Transverse colon (tissue), 4 donors: ENCODE measurements at regions not wholly inside any gene's neighbourhood (a gene's known extent, or its start where the extent isn't known, plus 50 kb on each side); places are given as distances from the start of the nearest gene placed in this dataset.
"Not testable (repeated sequence)": the region's sequence is repeated elsewhere in the genome, so short reads cannot be mapped to it uniquely, and the experiment has no call there.

Source experiments
- DNase-seq: peaks from one replicate; pipeline ENCODE4 v3.0.0-alpha.2; 2019
- H3K27ac ChIP-seq, 4 donors: fragments of 200-600 bp; sonication (generic); 2 replicates each; pipeline ENCODE4 v1.5.1; 2016 to 2018; ENCODE audit warnings: inconsistent platforms in 4 of 4
- H3K27me3 ChIP-seq: fragments of 200-600 bp; sonication (generic); 2 replicates; pipeline ENCODE4 v1.5.1; 2017; ENCODE audit warnings: inconsistent platforms
- H3K36me3 ChIP-seq, 4 donors: fragments of 200-600 bp; sonication (generic); 2 replicates each; pipeline ENCODE4 v1.5.1; 2017 to 2019; ENCODE audit warnings: inconsistent platforms in 4 of 4
- H3K4me1 ChIP-seq, 4 donors: fragments of 200-600 bp; sonication (generic); 2 replicates each; pipeline ENCODE4 v1.5.1; 2017 to 2020; ENCODE audit warnings: inconsistent platforms in 4 of 4
- H3K4me3 ChIP-seq, 4 donors: fragments of 200-600 bp; sonication (generic); 1 replicate in 1 of 4; 2 replicates in 3 of 4; pipeline versions ENCODE4 v1.5.1 to v1.6.1; 2017 to 2019; ENCODE audit warnings: inconsistent platforms in 4 of 4
- H3K9me3 ChIP-seq, 2 donors: fragments of 200-600 bp; sonication (generic); 2 replicates each; pipeline ENCODE4 v1.5.1; 2017 to 2019; ENCODE audit warnings: inconsistent platforms in 2 of 2
- EP300 ChIP-seq: sonication (generic); formaldehyde crosslinking; IDR thresholded peaks from one replicate; pipeline ENCODE4 v1.6.1; 2017; ENCODE audit warnings: antibody characterized with exemption, low read depth
- POLR2A ChIP-seq: fragments of 450-650 bp; IDR thresholded peaks from one replicate; pipeline ENCODE4 v1.6.1; 2016; ENCODE audit warnings: antibody characterized with exemption, mild to moderate bottlenecking, moderate library complexity
- POLR2AphosphoS5 ChIP-seq, 3 donors: sonication (generic); formaldehyde crosslinking; IDR thresholded peaks; one replicate each; pipeline ENCODE4 v1.6.1; 2016; ENCODE audit warnings: antibody characterized with exemption in 3 of 3
- WGBS, 2 donors: methylation state at CpG; one replicate each; pipeline ENCODE4 v1.1.5; 2018; ENCODE audit warnings: low coverage in 1 of 2; 5-methylcytosine and 5-hydroxymethylcytosine counted together
- in situ Hi-C, 4 donors: fragments of 200-750 bp; cut with MboI; loops; one replicate each; pipeline versions ENCODE4 v1.15.0 to v1.15.1; 2017; ENCODE audit warnings: low sequenced_read_pairs in 3 of 4, low pct_ligation_motif_present in 1 of 4, low pct_unique_long_range_greater_than_20kb in 1 of 4
- intact Hi-C: fragments of 100-400 bp; cut with DNase I; formaldehyde crosslinking; loops from one replicate; pipeline ENCODE4 v1.15.1; 2023; ENCODE audit warnings: low total_unique reads
- TF ChIP-seq, protein P1 (sequence below), 5 experiments: fragments of 200-600 bp in 3 of 5; fragments of 450-650 bp in 2 of 5; sonication (generic) in 3 of 5; IDR thresholded peaks; 1 replicate in 2 of 5; 2 replicates in 3 of 5; pipeline ENCODE4 v1.5.1; 2016 to 2017; ENCODE audit warnings: antibody characterized with exemption in 5 of 5, inconsistent platforms in 3 of 5, mild to moderate bottlenecking in 2 of 5, moderate library complexity in 1 of 5

DNA sequence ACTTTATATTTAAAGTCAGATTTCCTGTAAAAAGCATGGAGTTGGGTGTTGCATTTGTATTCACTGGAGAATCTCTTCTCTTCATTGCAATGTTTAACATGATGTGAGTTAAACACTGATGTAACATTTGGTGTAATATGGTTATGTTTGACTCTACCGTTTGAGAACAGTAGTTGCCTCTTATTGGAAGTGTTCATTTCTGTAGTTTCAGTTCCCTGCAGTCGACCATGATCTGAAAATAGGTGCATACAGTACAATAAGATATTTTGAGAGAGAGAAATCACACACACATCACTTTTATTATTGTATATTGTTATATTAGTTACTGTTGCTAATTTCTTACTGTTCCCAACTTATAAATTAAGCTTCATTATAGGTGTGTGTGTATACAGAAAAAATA is 105.2 kb upstream of the SPACA7 start:
- Histone ChIP-seq H3K27ac (no peak overlapping the region), H3K4me3 (no peak overlapping the region), H3K9me3 (no peaks in the 10 kb centered on the region), H3K27me3 (peaks cover 18% of the 10 kb centered on the region), H3K4me1 (no peaks in the 10 kb centered on the region), H3K36me3 (no peaks in the 10 kb centered on the region)
- in situ Hi-C loops (loop anchor here in 3 of 4 donors (10.0 kb wide), 1 partner anchor 54 kb away; no protein-coding TSS in a partner anchor), intact Hi-C loops (no loop called here)
- no peak for DNase-seq
- WGBS, 2 donors, result 49 to 61% methylated on average over 2 of the region's 2 CpGs
- TF ChIP-seq EP300 (no peak), POLR2AphosphoS5 (IDR thresholded peaks at IDR 0.05) (no peak), POLR2A (no peak)
- TF ChIP-seq, protein P1, sequence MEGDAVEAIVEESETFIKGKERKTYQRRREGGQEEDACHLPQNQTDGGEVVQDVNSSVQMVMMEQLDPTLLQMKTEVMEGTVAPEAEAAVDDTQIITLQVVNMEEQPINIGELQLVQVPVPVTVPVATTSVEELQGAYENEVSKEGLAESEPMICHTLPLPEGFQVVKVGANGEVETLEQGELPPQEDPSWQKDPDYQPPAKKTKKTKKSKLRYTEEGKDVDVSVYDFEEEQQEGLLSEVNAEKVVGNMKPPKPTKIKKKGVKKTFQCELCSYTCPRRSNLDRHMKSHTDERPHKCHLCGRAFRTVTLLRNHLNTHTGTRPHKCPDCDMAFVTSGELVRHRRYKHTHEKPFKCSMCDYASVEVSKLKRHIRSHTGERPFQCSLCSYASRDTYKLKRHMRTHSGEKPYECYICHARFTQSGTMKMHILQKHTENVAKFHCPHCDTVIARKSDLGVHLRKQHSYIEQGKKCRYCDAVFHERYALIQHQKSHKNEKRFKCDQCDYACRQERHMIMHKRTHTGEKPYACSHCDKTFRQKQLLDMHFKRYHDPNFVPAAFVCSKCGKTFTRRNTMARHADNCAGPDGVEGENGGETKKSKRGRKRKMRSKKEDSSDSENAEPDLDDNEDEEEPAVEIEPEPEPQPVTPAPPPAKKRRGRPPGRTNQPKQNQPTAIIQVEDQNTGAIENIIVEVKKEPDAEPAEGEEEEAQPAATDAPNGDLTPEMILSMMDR (IDR thresholded peaks at IDR 0.05), result no peak

DNA sequence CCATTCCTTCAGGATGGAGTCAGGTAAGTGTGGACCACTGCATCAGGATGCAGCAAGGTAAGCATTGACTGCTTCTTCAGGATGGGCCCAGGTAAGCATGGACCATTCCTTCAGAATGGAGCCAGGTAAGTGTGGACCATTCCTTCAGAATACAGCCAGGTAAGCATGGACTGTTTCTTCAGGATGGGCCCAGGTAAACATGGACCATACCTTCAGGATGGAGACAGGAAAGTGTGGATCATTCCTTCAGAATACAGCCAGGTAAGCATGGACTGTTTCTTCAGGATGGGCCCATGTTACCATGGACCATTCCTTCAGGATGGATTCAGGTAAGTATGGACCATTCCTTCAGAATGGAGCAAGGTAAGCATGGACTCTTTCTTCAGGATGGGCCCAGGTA is 89.4 kb upstream of the SPACA7 start:
- in situ Hi-C loops, H3K36me3 ChIP-seq, H3K27ac ChIP-seq, DNase-seq, H3K9me3 ChIP-seq, H3K4me1 ChIP-seq, H3K4me3 ChIP-seq, H3K27me3 ChIP-seq, intact Hi-C loops: not testable (repeated sequence)

DNA sequence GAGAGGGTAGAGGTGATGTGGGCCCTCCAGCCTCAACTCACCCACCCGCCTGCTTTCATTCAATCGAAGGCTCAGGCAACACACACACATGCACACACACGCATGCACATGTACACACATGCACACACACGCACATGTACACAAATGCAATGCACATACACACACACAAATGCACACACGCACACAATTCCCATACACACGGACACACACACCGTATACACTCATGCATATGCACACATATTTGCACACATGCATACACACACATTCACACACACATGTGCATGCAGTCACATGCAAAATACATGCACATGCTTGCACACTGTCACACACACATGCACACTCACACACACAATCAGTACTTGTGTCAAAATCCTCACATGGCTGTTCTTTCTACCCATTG is 55.9 kb upstream of the SPACA7 start:
- DNase-seq, result no peak
- Histone ChIP-seq H3K4me3 (no peak overlapping the region), H3K9me3 (no peaks in the 10 kb centered on the region), H3K36me3 (no peaks in the 10 kb centered on the region), H3K27me3 (no peaks in the 10 kb centered on the region), H3K4me1 (no peaks in the 10 kb centered on the region), H3K27ac (no peak overlapping the region)
- TF ChIP-seq, protein P1 (IDR thresholded peaks at IDR 0.05), result no peak
- TF ChIP-seq EP300, result no peak
- intact Hi-C loops, result no loop called here
- in situ Hi-C loops, result loop anchor here in 3 of 4 donors (10.0 kb wide), 1 partner anchor 46 kb away; no protein-coding TSS in a partner anchor
- WGBS, 2 donors, result 77 to 89% methylated on average over 3 to 7 of the region's 7 CpGs

DNA sequence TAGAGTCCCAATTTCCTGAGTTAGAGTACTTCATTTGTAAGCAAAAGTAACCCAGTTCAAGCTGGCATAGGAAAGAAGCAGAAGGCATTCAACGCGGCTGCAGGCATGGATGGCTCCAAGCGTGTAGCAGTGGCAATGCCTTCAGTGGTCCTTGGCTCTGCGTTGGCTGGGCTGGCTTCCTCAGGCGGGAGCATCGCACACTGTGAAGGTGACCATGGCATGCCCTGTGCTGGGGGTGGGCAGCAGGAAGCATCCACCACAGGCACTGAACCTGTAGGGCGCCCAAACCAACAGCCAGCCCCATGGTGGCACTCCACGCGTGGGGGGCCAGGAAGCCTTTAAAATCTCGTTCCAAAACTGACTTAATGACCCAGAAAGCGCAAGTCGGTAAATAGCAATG is 53.6 kb upstream of the SPACA7 start:
- H3K9me3 ChIP-seq, result no peaks in the 10 kb centered on the region
- TF ChIP-seq POLR2A (no peak), EP300 (no peak), POLR2AphosphoS5 (IDR thresholded peaks at IDR 0.05) (no peak)
- intact Hi-C loops (no loop called here), in situ Hi-C loops (loop anchor here in 3 of 4 donors (10.0 kb wide), 1 partner anchor 48 kb away; no protein-coding TSS in a partner anchor)
- 88 to 90% methylated on average over 6 to 12 of the region's 12 CpGs for WGBS, 2 donors
- H3K4me3 ChIP-seq, result no peak overlapping the region
- DNase-seq, result no peak
- no peak overlapping the region for H3K27ac ChIP-seq
- no peaks in the 10 kb centered on the region for H3K4me1 ChIP-seq
- no peaks in the 10 kb centered on the region for H3K36me3 ChIP-seq
- H3K27me3 ChIP-seq, result no peaks in the 10 kb centered on the region

DNA sequence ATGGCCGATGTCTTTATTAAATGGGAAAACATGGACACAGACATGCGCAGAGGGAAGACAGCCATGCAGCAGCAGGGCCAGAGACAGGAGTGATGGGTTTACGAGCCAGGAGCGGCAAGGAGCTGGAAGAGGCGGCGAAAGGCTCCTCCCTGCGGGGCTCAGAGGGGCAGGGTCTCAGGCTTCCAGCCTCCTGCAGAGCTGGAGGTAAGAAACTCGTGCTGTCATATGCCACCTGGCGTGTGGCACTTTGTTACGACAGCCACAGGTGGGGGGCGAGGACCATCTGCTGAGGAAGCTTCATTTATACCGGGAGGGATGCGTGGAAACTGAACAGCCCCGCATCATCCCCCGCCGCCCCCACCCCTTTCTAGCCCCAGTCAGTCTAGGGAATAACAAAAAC is 52.0 kb upstream of the SPACA7 start:
- WGBS, 2 donors, result 62 to 69% methylated on average over 3 to 16 of the region's 16 CpGs
- intact Hi-C loops (no loop called here), in situ Hi-C loops (loop anchor here in 3 of 4 donors (10.0 kb wide), 1 partner anchor 49 kb away; no protein-coding TSS in a partner anchor)
- Histone ChIP-seq H3K27me3 (no peaks in the 10 kb centered on the region), H3K36me3 (no peaks in the 10 kb centered on the region), H3K4me3 (no peak overlapping the region), H3K9me3 (no peaks in the 10 kb centered on the region), H3K4me1 (no peaks in the 10 kb centered on the region), H3K27ac (no peak overlapping the region)
- TF ChIP-seq, protein P1 (IDR thresholded peaks at IDR 0.05), result no peak
- no peak for TF ChIP-seq EP300
- TF ChIP-seq POLR2A, result no peak
- TF ChIP-seq POLR2AphosphoS5 (IDR thresholded peaks at IDR 0.05), result no peak
- DNase-seq, result no peak
